CD4-positive, alpha-beta T cell treated with Interleukin-17A for 4 hours (primary cell): ENCODE measurements at regions not wholly inside any gene's neighbourhood (a gene's known extent, or its start where the extent isn't known, plus 50 kb on each side); places are given as distances from the start of the nearest gene placed in this dataset.

Source experiments
- DNase-seq: peaks from one replicate; pipeline ENCODE4 v3.0.0-alpha.2; 2020; ENCODE audit warnings: mixed read lengths

- no peak for DNase-seq
These were observed 127.0 kb downstream of the CHSY1 start for GRCh38 chr15:101124731-101125451.

GRCh38 chr15:101123222-101123910, 128.5 kb downstream of the CHSY1 start:
- DNase-seq = no peak

- no peak for DNase-seq
These were observed 129.0 kb downstream of the CHSY1 start for GRCh38 chr15:101122806-101123205.

GRCh38 chr15:101122266-101122665, 129.6 kb downstream of the CHSY1 start:
- DNase-seq = no peak

GRCh38 chr15:101121511-101122090, 130.2 kb downstream of the CHSY1 start:
- peak; percentile 37 for DNase-seq

- no peak for DNase-seq
These were observed 130.9 kb downstream of the CHSY1 start for GRCh38 chr15:101120987-101121386.

GRCh38 chr15:101120473-101120872, 131.4 kb downstream of the CHSY1 start:
- DNase-seq = no peak
